Transverse colon (tissue), 4 donors: ENCODE measurements at regions not wholly inside any gene's neighbourhood (a gene's known extent, or its start where the extent isn't known, plus 50 kb on each side); places are given as distances from the start of the nearest gene placed in this dataset.

ENCODE experiments used
- DNase-seq: peaks from one replicate; pipeline ENCODE4 v3.0.0-alpha.2; 2019
- H3K27ac ChIP-seq, 4 donors: fragments of 200-600 bp; sonication (generic); 2 replicates each; pipeline ENCODE4 v1.5.1; 2016 to 2018; ENCODE audit warnings: inconsistent platforms in 4 of 4
- H3K27me3 ChIP-seq: fragments of 200-600 bp; sonication (generic); 2 replicates; pipeline ENCODE4 v1.5.1; 2017; ENCODE audit warnings: inconsistent platforms
- H3K36me3 ChIP-seq, 4 donors: fragments of 200-600 bp; sonication (generic); 2 replicates each; pipeline ENCODE4 v1.5.1; 2017 to 2019; ENCODE audit warnings: inconsistent platforms in 4 of 4
- H3K4me1 ChIP-seq, 4 donors: fragments of 200-600 bp; sonication (generic); 2 replicates each; pipeline ENCODE4 v1.5.1; 2017 to 2020; ENCODE audit warnings: inconsistent platforms in 4 of 4
- H3K4me3 ChIP-seq, 4 donors: fragments of 200-600 bp; sonication (generic); 1 replicate in 1 of 4; 2 replicates in 3 of 4; pipeline versions ENCODE4 v1.5.1 to v1.6.1; 2017 to 2019; ENCODE audit warnings: inconsistent platforms in 4 of 4
- H3K9me3 ChIP-seq, 2 donors: fragments of 200-600 bp; sonication (generic); 2 replicates each; pipeline ENCODE4 v1.5.1; 2017 to 2019; ENCODE audit warnings: inconsistent platforms in 2 of 2
- CTCF ChIP-seq, 5 experiments: fragments of 200-600 bp in 3 of 5; fragments of 450-650 bp in 2 of 5; sonication (generic) in 3 of 5; IDR thresholded peaks; 1 replicate in 2 of 5; 2 replicates in 3 of 5; pipeline ENCODE4 v1.5.1; 2016 to 2017; ENCODE audit warnings: antibody characterized with exemption in 5 of 5, inconsistent platforms in 3 of 5, mild to moderate bottlenecking in 2 of 5, moderate library complexity in 1 of 5
- EP300 ChIP-seq: sonication (generic); formaldehyde crosslinking; IDR thresholded peaks from one replicate; pipeline ENCODE4 v1.6.1; 2017; ENCODE audit warnings: antibody characterized with exemption, low read depth
- POLR2A ChIP-seq: fragments of 450-650 bp; IDR thresholded peaks from one replicate; pipeline ENCODE4 v1.6.1; 2016; ENCODE audit warnings: antibody characterized with exemption, mild to moderate bottlenecking, moderate library complexity
- POLR2AphosphoS5 ChIP-seq, 3 donors: sonication (generic); formaldehyde crosslinking; IDR thresholded peaks; one replicate each; pipeline ENCODE4 v1.6.1; 2016; ENCODE audit warnings: antibody characterized with exemption in 3 of 3
- WGBS, 2 donors: methylation state at CpG; one replicate each; pipeline ENCODE4 v1.1.5; 2018; ENCODE audit warnings: low coverage in 1 of 2; 5-methylcytosine and 5-hydroxymethylcytosine counted together
- in situ Hi-C, 4 donors: fragments of 200-750 bp; cut with MboI; loops; one replicate each; pipeline versions ENCODE4 v1.15.0 to v1.15.1; 2017; ENCODE audit warnings: low sequenced_read_pairs in 3 of 4, low pct_ligation_motif_present in 1 of 4, low pct_unique_long_range_greater_than_20kb in 1 of 4
- intact Hi-C: fragments of 100-400 bp; cut with DNase I; formaldehyde crosslinking; loops from one replicate; pipeline ENCODE4 v1.15.1; 2023; ENCODE audit warnings: low total_unique reads

GRCh38 chr1:203404546-203404945, 53.6 kb upstream of the FMOD start:
- H3K27me3 ChIP-seq = no peaks in the 10 kb centered on the region
- no peak for DNase-seq
- H3K4me1 ChIP-seq = peaks cover 30 to 53% (median 35%) of the 10 kb centered on the region in 4 donors
- TF ChIP-seq POLR2AphosphoS5 (IDR thresholded peaks at IDR 0.05) (no peak), CTCF (IDR thresholded peaks at IDR 0.05) (no peak), EP300 (no peak), POLR2A (no peak)
- H3K9me3 ChIP-seq = no peaks in the 10 kb centered on the region
- no peak overlapping the region for H3K27ac ChIP-seq
- intact Hi-C loops = no loop called here
- no peaks in the 10 kb centered on the region for H3K36me3 ChIP-seq
- in situ Hi-C loops = no loop called here
- no peak overlapping the region for H3K4me3 ChIP-seq
- 83% methylated on average over 3 of the region's 3 CpGs; no CpG with 5 or more reads in 1 of the 2 donors for WGBS, 2 donors

GRCh38 chr1:203405703-203406438, 54.9 kb upstream of the FMOD start:
- Histone ChIP-seq H3K36me3 (no peaks in the 10 kb centered on the region), H3K27ac (peak overlapping the region; percentile 70 to 87 (median 72)), H3K4me3 (no peak overlapping the region), H3K27me3 (no peaks in the 10 kb centered on the region), H3K4me1 (peaks cover 30 to 63% (median 35%) of the 10 kb centered on the region in 4 donors), H3K9me3 (no peaks in the 10 kb centered on the region)
- in situ Hi-C loops = no loop called here
- no peak for DNase-seq
- WGBS, 2 donors = 67 to 73% methylated on average over 3 to 5 of the region's 5 CpGs
- TF ChIP-seq POLR2A (no peak), EP300 (no peak), CTCF (IDR thresholded peaks at IDR 0.05) (no peak), POLR2AphosphoS5 (IDR thresholded peaks at IDR 0.05) (no peak)
- intact Hi-C loops = no loop called here

GRCh38 chr1:203406446-203407045, 55.6 kb upstream of the FMOD start:
- Histone ChIP-seq H3K27me3 (no peaks in the 10 kb centered on the region), H3K9me3 (no peaks in the 10 kb centered on the region), H3K4me3 (no peak overlapping the region), H3K27ac (peak overlapping the region; percentile 70 to 87 (median 72)), H3K4me1 (peaks cover 30 to 65% (median 35%) of the 10 kb centered on the region in 4 donors), H3K36me3 (no peaks in the 10 kb centered on the region)
- intact Hi-C loops (no loop called here), in situ Hi-C loops (no loop called here)
- TF ChIP-seq POLR2AphosphoS5 (IDR thresholded peaks at IDR 0.05) = peak; percentile 23 to 31 (median 25)
- no peak for TF ChIP-seq EP300
- WGBS, 2 donors = 59% methylated on average over 7 of the region's 7 CpGs; no CpG with 5 or more reads in 1 of the 2 donors
- DNase-seq = no peak

- Histone ChIP-seq H3K9me3 (no peaks in the 10 kb centered on the region), H3K36me3 (no peaks in the 10 kb centered on the region), H3K4me1 (peaks cover 26 to 60% (median 35%) of the 10 kb centered on the region in 4 donors), H3K4me3 (no peak overlapping the region), H3K27me3 (no peaks in the 10 kb centered on the region), H3K27ac (peak overlapping the region; percentile 70 to 87 (median 72))
- in situ Hi-C loops (no loop called here), intact Hi-C loops (no loop called here)
- peak; percentile 36 for DNase-seq
- TF ChIP-seq EP300 = no peak
- no peak for TF ChIP-seq POLR2A
- no peak for TF ChIP-seq CTCF (IDR thresholded peaks at IDR 0.05)
- TF ChIP-seq POLR2AphosphoS5 (IDR thresholded peaks at IDR 0.05) = no peak
- WGBS, 2 donors = 50 to 75% methylated on average over 1 of the region's 1 CpG
Observed at GRCh38 chr1:203407296-203407695, 56.4 kb upstream of the FMOD start.
